Testis (tissue), 2 donors: ENCODE measurements at regions not wholly inside any gene's neighbourhood (a gene's known extent, or its start where the extent isn't known, plus 50 kb on each side); places are given as distances from the start of the nearest gene placed in this dataset.

Experiments
- CTCF ChIP-seq, 3 experiments: fragments of 450-650 bp in 2 of 3; fragments of 200-600 bp in 1 of 3; sonication (generic) in 1 of 3; IDR thresholded peaks; one replicate each; pipeline ENCODE4 v1.5.1; 2016 to 2019; ENCODE audit warnings: antibody characterized with exemption in 3 of 3, mild to moderate bottlenecking in 2 of 3, moderate library complexity in 1 of 3
- POLR2A ChIP-seq: fragments of 450-650 bp; IDR thresholded peaks from one replicate; pipeline ENCODE4 v1.6.1; 2017; ENCODE audit warnings: antibody characterized with exemption, mild to moderate bottlenecking, moderate library complexity

- TF ChIP-seq CTCF (IDR thresholded peaks at IDR 0.05) (no peak), POLR2A (no peak)
Observed at GRCh38 chr5:89045216-89045615, 162.2 kb upstream of the MEF2C start.
